GM18517 (cell line): ENCODE measurements at regions not wholly inside any gene's neighbourhood (a gene's known extent, or its start where the extent isn't known, plus 50 kb on each side); places are given as distances from the start of the nearest gene placed in this dataset.
"Not testable (repeated sequence)": the region's sequence is repeated elsewhere in the genome, so short reads cannot be mapped to it uniquely, and the experiment has no call there.

Experiments
- ATAC-seq: cut with Tn5 transposase; IDR thresholded peaks from one replicate; pipeline ENCODE4 v1.9.1; 2021; ENCODE audit warnings: mild to moderate bottlenecking, moderate library complexity; ENCODE audit not compliant: unreplicated experiment

DNA sequence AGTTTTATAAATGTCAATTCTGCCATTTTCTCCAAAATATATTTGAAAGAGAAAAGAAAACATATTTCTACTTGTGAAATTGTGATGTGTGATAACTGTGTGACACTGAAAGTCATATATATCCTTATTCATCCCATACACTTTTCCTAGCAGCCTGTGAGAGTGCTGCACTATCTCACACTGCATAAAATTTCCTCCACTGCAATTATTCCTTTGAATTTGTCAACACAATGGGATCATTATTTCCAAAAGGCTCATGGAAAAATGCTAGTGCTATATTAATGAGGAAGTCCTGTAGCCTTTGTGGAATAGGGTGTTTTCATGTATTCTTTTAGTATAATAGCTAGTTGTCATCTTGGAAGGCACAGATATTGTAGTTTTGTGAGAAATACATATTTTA, 504.1 kb downstream of the RPL10L start:
- ATAC-seq, result no peak

DNA sequence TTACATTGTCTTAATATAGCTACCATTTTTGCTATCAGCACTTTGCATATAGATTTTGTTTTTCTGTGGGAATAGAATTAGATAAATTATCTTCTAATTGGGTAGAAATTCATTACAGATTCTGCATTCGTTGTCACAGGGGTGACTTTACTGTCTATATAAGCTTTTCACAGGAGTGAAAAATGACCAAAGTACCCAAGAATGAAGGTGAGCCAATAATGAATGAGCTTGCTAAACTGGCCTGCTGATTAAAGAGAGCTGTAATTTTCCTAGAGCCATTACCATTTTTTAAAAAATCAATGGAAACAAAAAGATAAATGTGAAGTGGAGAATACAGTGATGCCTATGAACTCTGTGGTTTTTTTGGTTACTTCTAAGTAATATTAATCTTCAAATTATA, 504.6 kb downstream of the RPL10L start:
- ATAC-seq, result no peak

DNA sequence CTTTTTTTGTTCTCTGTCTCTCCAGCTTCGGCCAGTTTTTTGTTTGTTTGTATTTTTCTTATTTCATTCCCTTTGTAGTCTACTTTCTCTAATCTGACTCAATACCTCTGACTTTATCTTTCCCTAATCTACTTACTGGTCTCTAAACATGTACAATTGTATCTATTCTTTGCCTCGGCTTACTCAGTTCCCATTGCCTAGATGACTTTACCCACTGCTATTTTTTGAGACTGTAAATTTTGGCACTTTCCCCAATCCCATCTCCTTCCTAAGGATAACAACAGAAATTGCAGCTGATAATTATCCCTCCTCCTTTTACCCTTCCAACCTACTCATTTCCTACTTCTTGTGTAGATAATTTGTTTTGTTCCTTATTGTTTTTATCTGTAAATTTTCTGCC, 511.1 kb downstream of the RPL10L start:
- ATAC-seq, result no peak

DNA sequence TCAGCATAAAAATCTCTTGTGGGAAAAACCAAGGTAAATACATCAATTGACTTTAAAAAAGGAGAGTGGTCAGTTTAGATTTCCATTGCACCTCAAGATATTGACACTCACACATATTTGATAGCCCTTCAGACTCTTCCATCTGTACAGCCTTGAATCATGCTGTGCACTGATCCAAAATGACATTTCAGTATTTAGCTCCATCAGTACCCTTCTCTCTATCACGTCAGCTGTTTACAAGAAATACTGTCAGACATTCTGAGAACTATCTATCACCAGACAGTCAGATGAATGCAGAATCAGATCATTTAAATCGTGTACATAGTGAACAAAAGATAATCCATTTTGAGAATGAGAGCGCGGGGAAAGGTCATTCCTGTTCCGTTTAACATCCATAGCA, 511.9 kb downstream of the RPL10L start:
- no peak for ATAC-seq

- no peak for ATAC-seq
These were observed 513.8 kb downstream of the RPL10L start for GRCh38 chr14:46137786-46138185.

DNA sequence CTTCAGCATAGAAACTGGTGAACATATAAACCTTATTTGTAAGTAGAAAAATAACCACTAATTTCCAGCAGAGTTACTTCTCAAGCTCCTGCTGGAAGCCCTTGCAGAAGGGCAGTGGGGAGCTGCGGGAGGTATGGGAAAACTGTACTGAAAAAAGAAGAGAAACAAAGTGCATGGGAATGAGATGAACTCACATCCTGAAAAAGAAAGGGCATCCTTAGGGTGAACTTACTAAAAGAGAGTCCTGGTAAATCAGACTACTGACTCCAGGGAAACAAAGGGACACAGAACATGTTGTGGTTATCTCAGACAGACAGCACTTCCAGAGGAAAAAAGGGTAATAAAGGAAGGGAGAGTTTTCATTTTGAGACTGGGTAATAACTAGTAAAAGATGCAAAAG, 515.1 kb downstream of the RPL10L start:
- ATAC-seq, result no peak

DNA sequence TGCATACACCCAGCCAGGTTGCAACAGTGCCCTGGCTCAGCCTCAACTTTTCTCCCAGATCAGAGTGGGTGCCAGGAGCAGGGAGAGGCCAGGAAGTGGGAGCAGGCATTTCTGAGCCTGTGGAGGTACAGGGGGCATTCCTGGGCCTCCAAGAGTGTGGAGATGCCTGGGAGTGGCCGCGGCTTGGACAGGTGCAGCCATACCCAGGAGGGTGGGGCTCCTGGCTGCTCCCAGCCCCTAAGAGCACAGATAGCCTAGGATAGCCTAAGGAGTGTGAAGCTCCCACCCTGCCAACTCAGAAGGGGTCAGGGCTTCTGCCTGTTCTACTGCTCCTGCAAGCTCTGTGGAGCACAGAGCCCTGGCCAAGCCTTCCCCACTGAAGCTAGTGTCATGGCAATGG, 543.4 kb downstream of the RPL10L start:
- ATAC-seq, result no peak

- not testable (repeated sequence) for ATAC-seq
These were observed 550.7 kb downstream of the RPL10L start for GRCh38 chr14:46100901-46101300.

DNA sequence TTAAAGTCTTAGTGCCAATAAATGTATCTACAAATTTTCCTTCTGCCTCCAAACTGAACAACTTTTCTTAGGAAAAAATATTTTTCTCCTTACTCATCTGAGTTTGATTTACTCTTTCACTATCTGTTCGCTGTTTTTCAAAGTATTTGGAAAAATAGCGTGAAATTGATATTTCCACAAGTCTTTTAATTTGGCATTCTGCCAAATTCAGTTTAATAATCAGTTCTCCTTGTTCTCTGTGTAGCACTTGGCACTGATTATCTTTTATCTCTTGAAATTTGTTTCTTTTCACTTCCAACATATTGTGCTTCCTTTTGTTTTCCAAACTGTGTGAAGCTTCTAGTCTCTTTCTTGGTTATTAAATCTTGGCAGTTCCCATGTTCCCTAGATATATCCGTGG, 559.8 kb downstream of the RPL10L start:
- no peak for ATAC-seq

DNA sequence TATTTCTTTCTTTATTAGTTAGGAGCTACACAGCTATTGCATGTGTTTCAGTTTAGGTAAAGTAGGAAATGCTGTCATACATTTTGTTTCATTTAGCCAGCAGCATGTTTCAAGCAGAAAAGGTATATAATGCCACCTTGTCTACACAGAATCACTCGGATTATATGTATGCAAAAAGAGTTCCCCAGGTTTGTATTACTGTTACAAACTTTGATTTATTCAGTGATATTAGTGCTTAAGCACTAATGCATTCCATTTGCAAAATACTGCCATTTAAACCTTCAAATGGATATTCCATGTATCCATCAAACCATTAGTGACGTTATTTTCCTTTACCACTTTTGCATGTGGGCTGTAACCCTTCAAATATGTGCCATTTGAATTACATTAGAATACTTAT, 564.0 kb downstream of the RPL10L start:
- no peak for ATAC-seq

- ATAC-seq, result no peak
These were observed 577.5 kb downstream of the RPL10L start for GRCh38 chr14:46074061-46074460.

DNA sequence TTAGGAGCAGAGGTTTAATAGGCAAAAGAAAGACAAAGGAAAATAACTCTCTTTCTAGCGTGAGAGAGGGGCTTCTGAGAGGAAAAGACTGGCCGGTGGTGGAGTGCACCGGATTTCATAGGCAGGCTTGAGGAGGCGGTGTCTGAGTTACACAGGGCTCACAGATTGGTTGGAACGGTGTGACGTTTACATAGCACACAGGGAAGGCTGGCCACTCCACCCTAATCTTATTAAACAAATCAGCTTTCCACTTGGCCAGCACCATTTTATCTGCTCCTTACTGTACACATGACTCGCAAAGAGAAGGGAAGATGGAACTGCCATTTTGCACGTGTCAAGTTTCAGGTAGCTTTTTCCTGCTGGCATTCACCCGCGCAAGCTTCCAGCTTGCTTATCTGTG, 587.7 kb downstream of the RPL10L start:
- ATAC-seq, result no peak

DNA sequence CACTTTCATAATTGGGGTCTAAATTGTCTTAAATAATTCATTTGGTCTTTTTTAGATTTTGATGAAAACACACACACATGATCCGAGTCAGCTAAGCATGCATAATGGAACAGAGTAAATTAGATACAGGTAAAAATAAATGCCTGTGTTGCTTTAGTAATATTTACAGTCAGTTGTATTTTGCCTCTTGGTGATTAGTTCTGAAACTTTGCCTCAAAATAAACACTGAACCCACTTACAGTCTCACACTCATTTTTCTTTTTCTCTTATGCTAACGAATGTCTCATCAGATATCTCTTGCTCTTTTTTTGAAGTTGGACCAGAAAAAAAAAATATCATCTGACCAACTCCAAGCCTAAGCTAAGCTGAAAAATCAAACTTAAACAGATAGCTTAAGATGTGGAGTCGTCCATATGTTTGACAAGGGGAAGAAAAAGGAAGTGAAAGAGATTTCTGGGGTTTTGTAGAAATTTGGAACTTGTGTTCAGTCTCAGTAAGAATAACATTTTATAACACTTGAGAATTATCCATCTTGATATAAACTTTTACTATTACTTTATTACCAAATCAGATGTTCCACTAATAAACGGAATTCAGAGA, 592.5 kb downstream of the RPL10L start:
- ATAC-seq, result no peak

- no peak for ATAC-seq
These were observed 593.8 kb downstream of the RPL10L start for GRCh38 chr14:46057799-46058198.

GRCh38 chr14:46054526-46054925, 597.1 kb downstream of the RPL10L start:
- no peak for ATAC-seq

GRCh38 chr14:46053221-46053620, 598.4 kb downstream of the RPL10L start:
- no peak for ATAC-seq

DNA sequence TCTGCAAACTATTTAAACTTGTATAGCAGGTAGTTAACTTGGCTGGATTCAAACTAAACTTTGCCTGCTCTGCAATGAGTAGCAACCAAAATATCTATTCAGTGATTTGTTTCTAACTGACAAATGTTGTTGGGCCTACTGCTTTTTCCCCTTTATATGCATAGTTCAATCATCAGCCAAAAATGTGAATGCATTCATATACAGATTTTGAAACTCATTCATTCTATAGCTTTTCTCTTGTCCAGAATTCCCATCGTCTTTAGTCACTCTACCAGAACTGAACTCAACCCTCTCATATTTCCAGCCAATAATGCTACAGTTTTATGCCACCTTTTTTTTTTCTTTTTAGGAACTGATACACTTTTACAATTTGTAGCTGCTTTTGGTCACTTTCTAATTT, 599.8 kb downstream of the RPL10L start:
- no peak for ATAC-seq

- ATAC-seq, result no peak
These were observed 603.5 kb downstream of the RPL10L start for GRCh38 chr14:46048127-46048526.

- ATAC-seq, result no peak
These were observed 615.5 kb downstream of the RPL10L start for GRCh38 chr14:46036099-46036498.

GRCh38 chr14:46034305-46034704, 617.3 kb downstream of the RPL10L start:
- no peak for ATAC-seq

GRCh38 chr14:46018846-46019420, 632.6 kb downstream of the RPL10L start:
- no peak for ATAC-seq

- ATAC-seq, result no peak
These were observed 643.2 kb downstream of the RPL10L start for GRCh38 chr14:46008348-46008747.

DNA sequence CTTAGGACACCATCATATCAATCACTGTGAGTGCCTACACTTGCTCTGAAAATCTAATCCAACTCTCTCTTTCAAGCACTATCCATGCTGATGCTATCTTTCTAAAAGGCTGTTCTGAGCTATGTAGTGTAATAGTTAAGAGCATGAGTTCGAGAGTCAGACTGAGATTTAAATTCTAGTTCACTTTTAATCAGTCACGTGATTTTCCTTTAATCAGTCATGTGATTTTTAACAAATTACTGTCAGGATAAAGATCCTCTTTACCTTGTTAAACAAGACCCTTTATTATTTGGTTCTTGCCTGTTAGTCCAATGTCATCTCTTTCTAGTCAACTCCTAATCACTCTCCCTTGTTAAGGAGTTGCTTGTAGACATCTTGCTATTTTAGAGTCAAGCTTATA, 653.0 kb downstream of the RPL10L start:
- ATAC-seq, result no peak
